ENCODE measurements at regions not wholly inside any gene's neighbourhood (a gene's known extent, or its start where the extent isn't known, plus 50 kb on each side); places are given as distances from the start of the nearest gene placed in this dataset.
A peak's percentile ranks its signal among the peaks of the same experiment; 100 is the strongest.

- intact Hi-C loops (cut with DNase I; ENCODE audit: low total_unique reads) (no loop called here), in situ Hi-C loops (cut with MboI; ENCODE audit: low pct_ligation_motif_present in 1 of 4, low pct_unique_long_range_greater_than_20kb in 1 of 4, low sequenced_read_pairs in 3 of 4) (no loop called here)
- WGBS, 2 donors (ENCODE audit: low coverage in 1 of 2) = 53 to 54% methylated on average over 3 of the region's 3 CpGs
These were observed 674.3 kb upstream of the REG3G start for GRCh38 chr2:78351208-78351607.

GRCh38 chr2:78353168-78353567 is 672.3 kb upstream of the REG3G start:
- DNase-seq = no peak
- Histone ChIP-seq H3K4me3 (no peak overlapping the region), H3K9me3 (no peaks in the 10 kb centered on the region), H3K4me1 (no peaks in the 10 kb centered on the region), H3K36me3 (no peaks in the 10 kb centered on the region), H3K27me3 (no peaks in the 10 kb centered on the region), H3K27ac (no peak overlapping the region)
- 77 to 89% methylated on average over 1 of the region's 1 CpG for WGBS, 2 donors (ENCODE audit: low coverage in 1 of 2)
- in situ Hi-C loops (cut with MboI; ENCODE audit: low pct_ligation_motif_present in 1 of 4, low pct_unique_long_range_greater_than_20kb in 1 of 4, low sequenced_read_pairs in 3 of 4) = no loop called here
- intact Hi-C loops (cut with DNase I; ENCODE audit: low total_unique reads) = no loop called here
- TF ChIP-seq EP300 (IDR thresholded peaks at IDR 0.05; ENCODE audit: low read depth) (no peak), POLR2A (IDR thresholded peaks at IDR 0.05) (no peak), CTCF (IDR thresholded peaks at IDR 0.05) (no peak), POLR2AphosphoS5 (IDR thresholded peaks at IDR 0.05) (no peak)

More at GRCh38 chr2:78351208-78351607, 674.3 kb upstream of the REG3G start:
- Histone ChIP-seq H3K27me3 (no peaks in the 10 kb centered on the region), H3K36me3 (no peaks in the 10 kb centered on the region), H3K4me3 (no peak overlapping the region), H3K27ac (no peak overlapping the region), H3K9me3 (no peaks in the 10 kb centered on the region), H3K4me1 (no peaks in the 10 kb centered on the region)
- no peak for TF ChIP-seq EP300 (IDR thresholded peaks at IDR 0.05; ENCODE audit: low read depth)
- no peak for TF ChIP-seq POLR2A (IDR thresholded peaks at IDR 0.05)
- peak in 1 of 5 experiments; percentile 14 for TF ChIP-seq CTCF (IDR thresholded peaks at IDR 0.05)
- no peak for TF ChIP-seq POLR2AphosphoS5 (IDR thresholded peaks at IDR 0.05)
- no peak for DNase-seq

GRCh38 chr2:78355967-78356366 is 669.5 kb upstream of the REG3G start:
- 47% methylated on average over 2 of the region's 2 CpGs; no CpG with 5 or more reads in 1 of the 2 donors for WGBS, 2 donors (ENCODE audit: low coverage in 1 of 2)
- no peaks in the 10 kb centered on the region for H3K36me3 ChIP-seq
- H3K9me3 ChIP-seq = no peaks in the 10 kb centered on the region

GRCh38 chr2:78383576-78383975 is 641.9 kb upstream of the REG3G start:
- DNase-seq = no peak
- intact Hi-C loops (cut with DNase I; ENCODE audit: low total_unique reads) = no loop called here
- 42 to 88% methylated on average over 2 of the region's 2 CpGs for WGBS, 2 donors (ENCODE audit: low coverage in 1 of 2)

More at GRCh38 chr2:78355967-78356366, 669.5 kb upstream of the REG3G start:
- in situ Hi-C loops (cut with MboI; ENCODE audit: low pct_ligation_motif_present in 1 of 4, low pct_unique_long_range_greater_than_20kb in 1 of 4, low sequenced_read_pairs in 3 of 4) = no loop called here
- TF ChIP-seq EP300 (IDR thresholded peaks at IDR 0.05; ENCODE audit: low read depth) (no peak), CTCF (IDR thresholded peaks at IDR 0.05) (no peak), POLR2AphosphoS5 (IDR thresholded peaks at IDR 0.05) (no peak), POLR2A (IDR thresholded peaks at IDR 0.05) (no peak)
- Histone ChIP-seq H3K27ac (no peak overlapping the region), H3K4me3 (no peak overlapping the region), H3K27me3 (no peaks in the 10 kb centered on the region), H3K4me1 (no peaks in the 10 kb centered on the region)
- intact Hi-C loops (cut with DNase I; ENCODE audit: low total_unique reads) = no loop called here
- no peak for DNase-seq

More at GRCh38 chr2:78383576-78383975, 641.9 kb upstream of the REG3G start:
- H3K4me1 ChIP-seq = no peaks in the 10 kb centered on the region
- no peaks in the 10 kb centered on the region for H3K27me3 ChIP-seq
- no peak for TF ChIP-seq POLR2AphosphoS5 (IDR thresholded peaks at IDR 0.05)
- no peak for TF ChIP-seq EP300 (IDR thresholded peaks at IDR 0.05; ENCODE audit: low read depth)
- no peak for TF ChIP-seq POLR2A (IDR thresholded peaks at IDR 0.05)
- no peak for TF ChIP-seq CTCF (IDR thresholded peaks at IDR 0.05)
- no peak overlapping the region for H3K4me3 ChIP-seq
- H3K9me3 ChIP-seq = no peaks in the 10 kb centered on the region
- H3K27ac ChIP-seq = no peak overlapping the region
- in situ Hi-C loops (cut with MboI; ENCODE audit: low pct_ligation_motif_present in 1 of 4, low pct_unique_long_range_greater_than_20kb in 1 of 4, low sequenced_read_pairs in 3 of 4) = no loop called here
- no peaks in the 10 kb centered on the region for H3K36me3 ChIP-seq

All from transverse colon (tissue), 4 donors.